NT2/D1 (cell line): ENCODE measurements at regions not wholly inside any gene's neighbourhood (a gene's known extent, or its start where the extent isn't known, plus 50 kb on each side); places are given as distances from the start of the nearest gene placed in this dataset.

Source experiments
- YY1 ChIP-seq: IDR thresholded peaks from 2 replicates; pipeline ENCODE4 v1.6.1; 2011; ENCODE audit not compliant: insufficient read length, insufficient read depth
- ZNF274 ChIP-seq: IDR thresholded peaks from 2 replicates; pipeline ENCODE4 v1.6.1; 2011; ENCODE audit warnings: mild to moderate bottlenecking, low read depth, low read length

DNA sequence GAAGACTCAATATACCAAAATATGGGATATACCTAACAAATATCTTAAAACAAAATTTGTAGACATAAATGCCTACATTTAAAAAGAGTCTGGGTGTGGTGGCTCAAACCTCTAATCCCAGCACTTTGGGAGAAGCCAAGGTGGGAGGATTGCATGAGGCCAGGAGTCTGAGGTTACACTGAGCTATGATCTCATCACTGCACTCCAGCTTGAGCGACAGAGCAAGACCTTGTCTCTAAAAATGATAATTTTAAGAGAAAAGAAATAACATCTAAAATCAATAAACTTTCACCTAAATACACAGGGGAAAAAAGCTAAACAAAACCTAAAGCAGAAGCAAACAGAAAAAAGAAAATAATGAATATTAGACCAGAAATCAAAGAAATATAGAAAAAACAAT lies 102.7 kb upstream of the PBX1 start:
- TF ChIP-seq YY1 (no peak), ZNF274 (no peak)
